ENCODE measurements at regions not wholly inside any gene's neighbourhood (a gene's known extent, or its start where the extent isn't known, plus 50 kb on each side); places are given as distances from the start of the nearest gene placed in this dataset.

GRCh38 chr6:88490195-88490907 lies 324.2 kb upstream of the CNR1 start:
- H3K9me3 ChIP-seq (ENCODE audit: control insufficient read depth, low read length) = peaks cover 7% of the 10 kb centered on the region
- no peak for TF ChIP-seq CTCF (conservative IDR thresholded peaks at IDR 0.05)
- H3K4me3 ChIP-seq (ENCODE audit: low read length) = no peak overlapping the region
- no peak overlapping the region for H3K27ac ChIP-seq (ENCODE audit: low read depth, low read length)
- H3K36me3 Mint-ChIP-seq (ENCODE audit: low read depth) = no peaks in the 10 kb centered on the region
- no peaks in the 10 kb centered on the region for H3K4me1 ChIP-seq (ENCODE audit: control insufficient read depth, insufficient read depth, low read length)
- no peaks in the 10 kb centered on the region for H3K36me3 ChIP-seq (ENCODE audit: control insufficient read depth, insufficient read depth, low read length)
- no peaks in the 10 kb centered on the region for H3K27me3 ChIP-seq (ENCODE audit: control insufficient read depth, insufficient read depth, low read length, poor library complexity, severe bottlenecking)
- H3K9ac ChIP-seq (ENCODE audit: extremely low read depth, low read length, poor library complexity, severe bottlenecking) = no peak overlapping the region
- DNase-seq = no peak
- peaks cover 8% of the 10 kb centered on the region for H3K9me3 Mint-ChIP-seq
- no peaks in the 10 kb centered on the region for H3K4me1 Mint-ChIP-seq
- no peak overlapping the region for H3K4me3 Mint-ChIP-seq
- H3K27ac Mint-ChIP-seq = no peak overlapping the region
- WGBS, 2 experiments (ENCODE audit: insufficient coverage in 1 of 2, insufficient read length in 1 of 2) = 91 to 100% methylated on average over 6 of the region's 6 CpGs
- no peaks in the 10 kb centered on the region for H3K27me3 Mint-ChIP-seq (ENCODE audit: insufficient read depth)

DNA sequence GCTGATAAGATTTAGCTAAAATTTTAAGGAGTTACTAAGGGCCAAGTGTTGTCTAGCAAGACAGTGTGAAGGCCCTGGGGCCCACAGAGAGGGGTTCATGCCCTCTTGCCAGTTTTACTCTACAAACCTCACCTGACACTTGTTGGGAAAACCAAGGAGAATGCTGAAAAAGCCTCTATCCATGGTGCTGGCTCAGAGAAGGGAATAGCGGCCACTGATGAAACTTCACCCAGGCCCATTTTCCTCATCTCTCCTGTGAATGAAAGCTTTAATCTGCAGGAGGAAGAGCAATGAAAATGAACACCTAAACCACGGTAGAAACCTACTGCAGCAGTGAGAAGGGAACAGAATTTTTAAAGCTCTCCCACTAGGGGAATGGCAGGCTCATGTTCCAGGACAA lies 317.3 kb upstream of the CNR1 start:
- H3K9ac ChIP-seq (ENCODE audit: extremely low read depth, low read length, poor library complexity, severe bottlenecking) = no peak overlapping the region
- no peaks in the 10 kb centered on the region for H3K27me3 Mint-ChIP-seq (ENCODE audit: insufficient read depth)
- H3K36me3 ChIP-seq (ENCODE audit: control insufficient read depth, insufficient read depth, low read length) = no peaks in the 10 kb centered on the region
- H3K4me3 ChIP-seq (ENCODE audit: low read length) = no peak overlapping the region
- H3K27me3 ChIP-seq (ENCODE audit: control insufficient read depth, insufficient read depth, low read length, poor library complexity, severe bottlenecking) = no peaks in the 10 kb centered on the region
- 79% methylated on average over 2 of the region's 2 CpGs; no CpG with 5 or more reads in 1 of the 2 experiments for WGBS, 2 experiments (ENCODE audit: insufficient coverage in 1 of 2, insufficient read length in 1 of 2)
- no peak overlapping the region for H3K27ac ChIP-seq (ENCODE audit: low read depth, low read length)
- H3K4me1 ChIP-seq (ENCODE audit: control insufficient read depth, insufficient read depth, low read length) = no peaks in the 10 kb centered on the region
- H3K9me3 Mint-ChIP-seq = peaks cover 13% of the 10 kb centered on the region
- no peak for TF ChIP-seq CTCF (conservative IDR thresholded peaks at IDR 0.05)
- no peak overlapping the region for H3K4me3 Mint-ChIP-seq
- no peak for DNase-seq
- H3K36me3 Mint-ChIP-seq (ENCODE audit: low read depth) = no peaks in the 10 kb centered on the region
- peaks cover 12% of the 10 kb centered on the region for H3K9me3 ChIP-seq (ENCODE audit: control insufficient read depth, low read length)
- H3K4me1 Mint-ChIP-seq = no peaks in the 10 kb centered on the region
- no peak overlapping the region for H3K27ac Mint-ChIP-seq

- Histone ChIP-seq H3K9ac (ENCODE audit: extremely low read depth, low read length, poor library complexity, severe bottlenecking) (no peak overlapping the region), H3K4me3 (ENCODE audit: low read length) (no peak overlapping the region), H3K4me1 (ENCODE audit: control insufficient read depth, insufficient read depth, low read length) (no peaks in the 10 kb centered on the region), H3K27ac (ENCODE audit: low read depth, low read length) (no peak overlapping the region), H3K27me3 (ENCODE audit: control insufficient read depth, insufficient read depth, low read length, poor library complexity, severe bottlenecking) (no peaks in the 10 kb centered on the region), H3K36me3 (ENCODE audit: control insufficient read depth, insufficient read depth, low read length) (no peaks in the 10 kb centered on the region), H3K9me3 (ENCODE audit: control insufficient read depth, low read length) (peaks cover 22% of the 10 kb centered on the region)
- 100% methylated on average over 1 of the region's 1 CpG; no CpG with 5 or more reads in 1 of the 2 experiments for WGBS, 2 experiments (ENCODE audit: insufficient coverage in 1 of 2, insufficient read length in 1 of 2)
- H3K27ac Mint-ChIP-seq = no peak overlapping the region
- DNase-seq = no peak
- no peaks in the 10 kb centered on the region for H3K36me3 Mint-ChIP-seq (ENCODE audit: low read depth)
- TF ChIP-seq CTCF (conservative IDR thresholded peaks at IDR 0.05) = no peak
- H3K9me3 Mint-ChIP-seq = peaks cover 22% of the 10 kb centered on the region
- no peaks in the 10 kb centered on the region for H3K27me3 Mint-ChIP-seq (ENCODE audit: insufficient read depth)
- H3K4me1 Mint-ChIP-seq = no peaks in the 10 kb centered on the region
- H3K4me3 Mint-ChIP-seq = no peak overlapping the region
Measured at GRCh38 chr6:88482465-88482864, 316.3 kb upstream of the CNR1 start.

All from endodermal cell (in vitro differentiated cells).